ENCODE measurements at regions not wholly inside any gene's neighbourhood (a gene's known extent, or its start where the extent isn't known, plus 50 kb on each side); places are given as distances from the start of the nearest gene placed in this dataset.

GRCh38 chr5:120345947-120346346 is 118.2 kb upstream of the PRR16 start:
- TF ChIP-seq EZH2 (IDR thresholded peaks at IDR 0.05; ENCODE audit: low read length) (no peak), CTCF (optimal IDR thresholded peaks at IDR 0.05 in 1 of 3, IDR thresholded peaks at IDR 0.05 in 1 of 3, conservative IDR thresholded peaks at IDR 0.05 in 1 of 3; ENCODE audit: extremely low read depth in 1 of 3, insufficient read depth in 2 of 3, low read length in 3 of 3) (no peak)
